GM10266 (cell line): ENCODE measurements at regions not wholly inside any gene's neighbourhood (a gene's known extent, or its start where the extent isn't known, plus 50 kb on each side); places are given as distances from the start of the nearest gene placed in this dataset.

Source experiments
- DNase-seq: peaks from one replicate; pipeline ENCODE4 v3.0.0; 2012; ENCODE audit errors: extremely low spot score
- CTCF ChIP-seq: IDR thresholded peaks from 2 replicates; pipeline ENCODE4 v1.5.1; 2012; ENCODE audit warnings: mild to moderate bottlenecking, low read depth; ENCODE audit not compliant: control insufficient read depth, insufficient read depth; ENCODE audit errors: missing control alignments

- DNase-seq: no peak
- TF ChIP-seq CTCF: no peak
These were observed 111.4 kb downstream of the LUZP4 start for GRCh38 chrX:115400960-115401359.

DNA sequence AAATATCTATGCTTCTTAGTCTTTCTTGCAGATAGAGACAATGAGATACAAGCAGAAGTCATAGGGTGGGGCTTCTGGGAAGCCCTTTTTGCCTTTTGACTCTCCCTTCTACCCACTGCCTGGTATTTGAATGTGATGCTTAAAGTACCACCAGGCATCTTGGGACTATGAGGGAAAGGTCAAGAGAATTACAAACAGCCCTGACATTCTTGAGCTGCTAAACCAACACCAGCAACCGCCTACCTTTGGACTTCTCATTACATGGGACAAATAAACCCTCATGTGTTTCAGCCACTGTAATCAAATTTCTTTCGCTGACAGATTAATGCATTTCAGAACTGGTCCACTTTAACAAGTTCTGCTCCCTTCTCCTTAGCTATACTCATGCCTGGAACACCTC is 112.8 kb downstream of the LUZP4 start:
- DNase-seq: no peak
- no peak for TF ChIP-seq CTCF

- no peak for DNase-seq
- TF ChIP-seq CTCF: no peak
These were observed 119.4 kb downstream of the LUZP4 start for GRCh38 chrX:115408771-115409400.

GRCh38 chrX:115409551-115409950 is 120.0 kb downstream of the LUZP4 start:
- no peak for TF ChIP-seq CTCF
- no peak for DNase-seq

GRCh38 chrX:115410731-115411428 is 121.4 kb downstream of the LUZP4 start:
- DNase-seq: no peak
- TF ChIP-seq CTCF: no peak

- no peak for DNase-seq
- TF ChIP-seq CTCF: no peak
These were observed 123.8 kb downstream of the LUZP4 start for GRCh38 chrX:115413246-115413878.

DNA sequence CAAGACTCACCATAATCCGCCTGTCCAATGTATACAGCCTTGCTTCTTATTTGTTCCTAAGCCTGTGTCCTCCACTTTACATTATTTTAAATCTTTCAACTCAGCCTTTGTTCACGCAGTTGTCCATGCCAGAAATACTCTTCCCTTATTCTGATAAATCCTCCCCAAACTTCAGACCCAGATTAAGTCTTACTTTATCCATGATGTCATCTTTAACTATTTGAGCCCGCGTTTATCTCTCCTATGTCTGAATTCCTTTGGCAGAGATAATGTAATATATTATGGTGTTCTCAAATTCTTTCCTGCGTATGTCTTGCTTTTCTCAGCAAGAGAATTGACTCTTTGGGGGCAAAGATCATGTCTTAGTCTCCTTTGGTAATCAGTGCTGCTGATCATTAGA is 129.6 kb downstream of the LUZP4 start:
- no peak for DNase-seq
- no peak for TF ChIP-seq CTCF
